ENCODE measurements at regions not wholly inside any gene's neighbourhood (a gene's known extent, or its start where the extent isn't known, plus 50 kb on each side); places are given as distances from the start of the nearest gene placed in this dataset.

DNA sequence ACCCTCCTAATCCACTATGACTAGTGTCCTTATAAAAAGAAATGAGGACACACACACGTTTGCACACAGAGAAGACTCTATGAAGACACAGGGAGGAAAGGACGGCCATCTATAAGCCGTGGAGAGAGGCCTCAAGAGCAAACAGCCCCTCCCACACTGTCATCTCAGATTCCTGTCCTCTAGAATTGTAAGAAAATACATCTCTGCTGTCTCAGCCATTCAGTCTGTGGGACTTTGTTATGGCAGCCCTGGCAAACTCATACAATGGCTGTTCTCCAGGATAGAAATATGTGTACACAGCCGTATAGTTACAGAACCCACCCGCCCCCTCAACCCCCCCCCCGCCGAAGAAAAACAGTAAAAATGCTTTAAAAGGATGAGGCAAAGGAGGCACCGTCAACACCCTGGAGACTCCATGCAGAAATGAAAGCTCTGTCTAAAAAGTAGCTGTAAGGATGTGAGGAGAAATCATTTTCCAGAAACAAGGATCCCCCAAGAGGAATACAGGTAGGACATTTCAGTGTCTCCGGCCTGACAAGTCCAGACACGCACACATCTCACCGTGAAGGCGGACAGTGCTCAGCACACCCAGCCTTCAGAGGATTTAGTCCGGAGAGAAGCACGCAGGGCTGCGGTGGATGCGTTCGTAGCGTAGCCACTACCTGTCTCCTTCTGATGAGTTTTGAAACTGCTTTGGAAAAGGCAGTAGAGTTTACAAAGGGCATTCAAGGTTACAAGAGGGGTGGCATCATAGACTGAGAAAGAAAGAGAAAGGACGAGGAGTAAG lies 110.8 kb upstream of the ERCC6L2 start:
- ChIA-PET POLR2A (no interaction called here), CTCF (no interaction called here)
- Mint-ChIP-seq H3K27me3 (peaks cover 6% of the 10 kb centered on the region), H3K27ac (no peak overlapping the region), H3K4me3 (no peak overlapping the region), H3K4me1 (peaks cover 2% of the 10 kb centered on the region), H3K9me3 (no peaks in the 10 kb centered on the region), H3K36me3 (ENCODE audit: low read depth) (no peaks in the 10 kb centered on the region)
- no peak for DNase-seq

- Mint-ChIP-seq H3K27ac (no peak overlapping the region), H3K27me3 (peaks cover 10% of the 10 kb centered on the region), H3K9me3 (no peaks in the 10 kb centered on the region), H3K4me1 (peaks cover 2% of the 10 kb centered on the region), H3K4me3 (no peak overlapping the region), H3K36me3 (ENCODE audit: low read depth) (no peaks in the 10 kb centered on the region)
- ChIA-PET POLR2A (no interaction called here), CTCF (no interaction called here)
- no peak for DNase-seq
Observed at GRCh38 chr9:95763983-95764382, 111.5 kb upstream of the ERCC6L2 start.

DNA sequence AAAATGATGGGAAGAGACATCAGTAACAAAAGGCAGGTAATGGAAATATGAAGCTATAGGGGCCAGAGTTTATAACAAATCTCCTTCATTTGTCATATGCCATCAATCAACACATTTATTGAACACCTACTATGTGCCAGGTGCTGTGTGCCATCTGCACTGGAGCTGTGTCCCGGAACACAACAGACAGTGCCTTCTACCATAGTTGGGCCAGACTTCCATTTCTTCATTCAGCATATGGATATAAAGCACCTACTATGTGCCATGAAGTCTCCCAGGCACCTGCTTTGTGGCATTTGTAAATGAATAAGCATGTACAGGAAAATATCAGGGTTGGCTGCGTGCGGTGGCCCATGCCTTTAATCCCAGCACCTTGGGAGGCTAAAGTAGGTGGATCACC lies 112.5 kb upstream of the ERCC6L2 start:
- Mint-ChIP-seq H3K27ac (no peak overlapping the region), H3K4me3 (no peak overlapping the region), H3K36me3 (ENCODE audit: low read depth) (no peaks in the 10 kb centered on the region), H3K9me3 (no peaks in the 10 kb centered on the region), H3K4me1 (peaks cover 2% of the 10 kb centered on the region), H3K27me3 (peaks cover 10% of the 10 kb centered on the region)
- ChIA-PET POLR2A (no interaction called here), CTCF (no interaction called here)
- DNase-seq: no peak

- Mint-ChIP-seq H3K9me3 (no peaks in the 10 kb centered on the region), H3K4me3 (no peak overlapping the region), H3K27ac (no peak overlapping the region), H3K36me3 (ENCODE audit: low read depth) (no peaks in the 10 kb centered on the region), H3K4me1 (peaks cover 2% of the 10 kb centered on the region), H3K27me3 (peaks cover 16% of the 10 kb centered on the region)
- no peak for DNase-seq
- ChIA-PET CTCF (no interaction called here), POLR2A (interaction anchor here (0.7 kb wide), 1 partner anchor 79 kb away, joined by 3 read pairs; no protein-coding TSS in a partner anchor)
Observed at GRCh38 chr9:95762322-95762721, 113.2 kb upstream of the ERCC6L2 start.

GRCh38 chr9:95760791-95761190 lies 114.7 kb upstream of the ERCC6L2 start:
- Mint-ChIP-seq H3K27ac (no peak overlapping the region), H3K4me1 (peaks cover 2% of the 10 kb centered on the region), H3K9me3 (no peaks in the 10 kb centered on the region), H3K36me3 (ENCODE audit: low read depth) (no peaks in the 10 kb centered on the region), H3K27me3 (peaks cover 22% of the 10 kb centered on the region), H3K4me3 (no peak overlapping the region)
- DNase-seq: no peak
- CTCF ChIA-PET: interaction anchor here (0.8 to 1.4 kb wide), 4 partner anchors 12 to 372 kb away, joined by 3 to 5 read pairs (median 4); no protein-coding TSS in a partner anchor
- POLR2A ChIA-PET: no interaction called here

- Mint-ChIP-seq H3K9me3 (no peaks in the 10 kb centered on the region), H3K27ac (no peak overlapping the region), H3K4me1 (no peaks in the 10 kb centered on the region), H3K36me3 (ENCODE audit: low read depth) (no peaks in the 10 kb centered on the region), H3K27me3 (peaks cover 46% of the 10 kb centered on the region), H3K4me3 (no peak overlapping the region)
- no peak for DNase-seq
- CTCF ChIA-PET: interaction anchor here (0.5 kb wide), 1 partner anchor 10 kb away, joined by 3 read pairs; no protein-coding TSS in a partner anchor
- POLR2A ChIA-PET: no interaction called here
Observed at GRCh38 chr9:95757439-95757838, 118.1 kb upstream of the ERCC6L2 start.

- H3K9me3 Mint-ChIP-seq: no peaks in the 10 kb centered on the region
- ChIA-PET POLR2A (no interaction called here), CTCF (interaction anchor here (0.5 kb wide), 1 partner anchor 11 kb away, joined by 3 read pairs; no protein-coding TSS in a partner anchor)
- no peak for DNase-seq
- peaks cover 46% of the 10 kb centered on the region for H3K27me3 Mint-ChIP-seq
- no peak overlapping the region for H3K27ac Mint-ChIP-seq
- H3K4me3 Mint-ChIP-seq: no peak overlapping the region
- H3K36me3 Mint-ChIP-seq (ENCODE audit: low read depth): no peaks in the 10 kb centered on the region
- no peaks in the 10 kb centered on the region for H3K4me1 Mint-ChIP-seq
Observed at GRCh38 chr9:95756986-95757385, 118.5 kb upstream of the ERCC6L2 start.

GRCh38 chr9:95756101-95756500 lies 119.4 kb upstream of the ERCC6L2 start:
- POLR2A ChIA-PET: no interaction called here
- H3K27me3 Mint-ChIP-seq: peaks cover 47% of the 10 kb centered on the region

GRCh38 chr9:95755421-95755730 lies 120.1 kb upstream of the ERCC6L2 start:
- H3K27ac Mint-ChIP-seq: no peak overlapping the region
- H3K4me1 Mint-ChIP-seq: peaks cover 7% of the 10 kb centered on the region
- ChIA-PET POLR2A (no interaction called here), CTCF (interaction anchor here (0.6 to 1.6 kb wide), 3 partner anchors 9 to 462 kb away, joined by 3 read pairs; no protein-coding TSS in a partner anchor)
- no peak overlapping the region for H3K4me3 Mint-ChIP-seq
- H3K36me3 Mint-ChIP-seq (ENCODE audit: low read depth): no peaks in the 10 kb centered on the region
- H3K9me3 Mint-ChIP-seq: no peaks in the 10 kb centered on the region
- no peak for DNase-seq
- peaks cover 48% of the 10 kb centered on the region for H3K27me3 Mint-ChIP-seq

More at GRCh38 chr9:95756101-95756500, 119.4 kb upstream of the ERCC6L2 start:
- DNase-seq: no peak
- H3K27ac Mint-ChIP-seq: no peak overlapping the region
- no peaks in the 10 kb centered on the region for H3K36me3 Mint-ChIP-seq (ENCODE audit: low read depth)
- CTCF ChIA-PET: interaction anchor here (1.0 to 1.6 kb wide), 2 partner anchors 10 to 461 kb away, joined by 3 read pairs; no protein-coding TSS in a partner anchor
- H3K4me3 Mint-ChIP-seq: no peak overlapping the region
- no peaks in the 10 kb centered on the region for H3K9me3 Mint-ChIP-seq
- peaks cover 1% of the 10 kb centered on the region for H3K4me1 Mint-ChIP-seq

- ChIA-PET CTCF (interaction anchor here (0.6 to 1.6 kb wide), 3 partner anchors 28 to 462 kb away, joined by 3 to 4 read pairs (median 3); no protein-coding TSS in a partner anchor), POLR2A (no interaction called here)
- Mint-ChIP-seq H3K36me3 (ENCODE audit: low read depth) (no peaks in the 10 kb centered on the region), H3K9me3 (no peaks in the 10 kb centered on the region), H3K27ac (no peak overlapping the region), H3K4me3 (no peak overlapping the region), H3K4me1 (peaks cover 11% of the 10 kb centered on the region), H3K27me3 (peaks cover 45% of the 10 kb centered on the region)
- DNase-seq: no peak
Observed at GRCh38 chr9:95754533-95755420, 120.7 kb upstream of the ERCC6L2 start.

GRCh38 chr9:95753762-95754465 lies 121.6 kb upstream of the ERCC6L2 start:
- Mint-ChIP-seq H3K36me3 (ENCODE audit: low read depth) (no peaks in the 10 kb centered on the region), H3K9me3 (no peaks in the 10 kb centered on the region), H3K27ac (no peak overlapping the region), H3K27me3 (peaks cover 45% of the 10 kb centered on the region), H3K4me3 (no peak overlapping the region), H3K4me1 (peaks cover 16% of the 10 kb centered on the region)
- CTCF ChIA-PET: interaction anchor here (0.8 kb wide), 1 partner anchor 28 kb away, joined by 4 read pairs; no protein-coding TSS in a partner anchor
- DNase-seq: no peak
- POLR2A ChIA-PET: no interaction called here

- CTCF ChIA-PET: no interaction called here
- Mint-ChIP-seq H3K4me1 (peaks cover 16% of the 10 kb centered on the region), H3K36me3 (ENCODE audit: low read depth) (no peaks in the 10 kb centered on the region), H3K9me3 (no peaks in the 10 kb centered on the region), H3K4me3 (no peak overlapping the region), H3K27me3 (peaks cover 46% of the 10 kb centered on the region), H3K27ac (no peak overlapping the region)
- DNase-seq: no peak
- POLR2A ChIA-PET: no interaction called here
Observed at GRCh38 chr9:95752129-95752731, 123.3 kb upstream of the ERCC6L2 start.

Measured in activated CD4-positive, alpha-beta T cell treated with anti-CD3 and anti-CD28 coated beads, Interleukin-2, amount 10 ng/mL, durations not matched to agents 7 days and 5 days (primary cell).